ENCODE measurements at regions not wholly inside any gene's neighbourhood (a gene's known extent, or its start where the extent isn't known, plus 50 kb on each side); places are given as distances from the start of the nearest gene placed in this dataset.

DNA sequence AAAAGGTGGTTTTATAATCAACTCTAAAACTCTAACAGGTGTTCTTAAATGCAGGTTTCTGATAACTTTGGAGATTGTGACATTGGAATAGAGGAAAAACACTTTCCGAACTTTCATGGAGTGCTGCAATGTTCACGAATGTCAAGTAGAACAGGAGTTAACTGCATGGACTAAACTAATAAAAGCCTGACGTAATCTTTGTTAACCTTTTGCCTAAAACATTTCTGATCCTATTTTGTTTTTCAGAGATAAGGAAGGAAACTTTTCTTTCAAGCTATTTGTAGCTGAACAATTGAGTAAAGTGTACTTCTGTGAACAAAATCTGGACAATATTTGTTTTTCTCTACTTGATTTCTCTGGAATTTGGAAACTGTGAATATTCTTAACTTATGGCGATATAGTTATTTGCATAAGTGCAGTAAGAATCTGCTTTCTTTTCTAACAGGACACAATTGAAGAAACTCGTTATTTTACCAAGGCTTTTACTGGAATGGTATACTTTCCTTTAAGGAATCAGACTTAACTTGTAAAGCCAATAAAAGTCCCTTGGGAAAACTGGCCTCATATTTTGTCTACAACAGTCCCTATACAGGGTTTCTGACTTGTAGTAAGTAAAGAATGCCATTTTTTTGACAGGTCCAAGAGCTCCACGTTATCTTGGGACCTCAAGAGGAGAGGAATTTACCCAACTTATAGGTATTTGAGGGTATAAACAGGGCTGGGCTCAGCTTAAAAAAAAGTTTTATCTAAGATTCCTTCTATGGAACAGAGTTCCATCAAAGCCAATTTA, 154.7 kb downstream of the NXNL2 start:
- CTCF ChIA-PET = interaction anchor here (1.1 kb wide), 1 partner anchor 11 kb away, joined by 3 read pairs; no protein-coding TSS in a partner anchor
- DNase-seq (ENCODE audit: low read depth, low spot score) = no peak

More for the DNA sequence above, 154.7 kb downstream of the NXNL2 start:
- H3K27me3 ChIP-seq (replicated peaks in 1 of 2; ENCODE audit: control insufficient read depth in 2 of 2, insufficient read depth in 2 of 2, low read length in 1 of 2) = no peaks in the 10 kb centered on the region
- H3K9ac ChIP-seq (ENCODE audit: control insufficient read depth, insufficient read depth, low read length) = no peak overlapping the region
- H3K79me2 ChIP-seq (ENCODE audit: control insufficient read depth, insufficient read depth, low read length) = no peaks in the 10 kb centered on the region
- intact Hi-C loops (cut with micrococcal nuclease; ENCODE audit: unreplicated experiment) (no loop called here), in situ Hi-C loops (cut with MboI) (no loop called here)
- H3K9me3 ChIP-seq (replicated peaks; ENCODE audit: control insufficient read depth, insufficient read depth, low read length) = no peaks in the 10 kb centered on the region
- ATAC-seq = no peak
- SMC1A ChIA-PET (ENCODE audit: uncharacterized antibody, unreplicated experiment) = no interaction called here
- H2AFZ ChIP-seq (ENCODE audit: control insufficient read depth, low read depth, low read length) = no peak overlapping the region
- no peak overlapping the region for H3K4me3 ChIP-seq
- FAIRE-seq = no peak
- no peaks in the 10 kb centered on the region for H4K20me1 ChIP-seq (ENCODE audit: control insufficient read depth, insufficient read depth)
- no peaks in the 10 kb centered on the region for H3K36me3 ChIP-seq (ENCODE audit: control insufficient read depth in 2 of 2, insufficient read depth in 2 of 2, low read length in 1 of 2)
- no peaks in the 10 kb centered on the region for H3K4me1 ChIP-seq (ENCODE audit: control insufficient read depth, insufficient read depth, low read length)
- RAD21 ChIA-PET (ENCODE audit: unreplicated experiment) = no interaction called here
- H3K4me2 ChIP-seq (ENCODE audit: control insufficient read depth, insufficient read depth) = no peak overlapping the region
- 23% methylated on average over 6 of the region's 6 CpGs for WGBS (ENCODE audit: insufficient coverage, insufficient replicate concordance, low lambda C conversion rate, missing lambda C conversion rate)
- TF ChIP-seq SIX5 (IDR thresholded peaks at IDR 0.05; ENCODE audit: low read depth, low read length, severe bottlenecking) (no peak), KDM1A (IDR thresholded peaks at IDR 0.05; ENCODE audit: borderline replicate concordance) (no peak), WRNIP1 (IDR thresholded peaks at IDR 0.05; ENCODE audit: borderline replicate concordance, low read depth, low read length) (no peak), NBN (IDR thresholded peaks at IDR 0.05) (no peak), MAX (IDR thresholded peaks at IDR 0.05; ENCODE audit: low read depth, low read length) (no peak), BCLAF1 (IDR thresholded peaks at IDR 0.05) (no peak), NR2C2 (IDR thresholded peaks at IDR 0.05; ENCODE audit: borderline replicate concordance, control insufficient read depth, insufficient read length, low read depth) (no peak), CHD1 (IDR thresholded peaks at IDR 0.05; ENCODE audit: low read depth, low read length) (no peak), ZSCAN29 (IDR thresholded peaks at IDR 0.05) (no peak), ETV6 (conservative IDR thresholded peaks at IDR 0.05 in 1 of 2, IDR thresholded peaks at IDR 0.05 in 1 of 2; ENCODE audit: borderline replicate concordance in 1 of 2, low read depth in 1 of 2) (no peak), STAT3 (IDR thresholded peaks at IDR 0.05; ENCODE audit: low read depth, low read length) (no peak), HDGF (IDR thresholded peaks at IDR 0.05) (no peak)
- H3K27ac ChIP-seq (ENCODE audit: control insufficient read depth, insufficient read depth) = no peak overlapping the region
- BruUV-seq (replicated peaks) = no TSS peak
- POLR2A ChIA-PET = no interaction called here
